GM12874 (cell line): ENCODE measurements at regions not wholly inside any gene's neighbourhood (a gene's known extent, or its start where the extent isn't known, plus 50 kb on each side); places are given as distances from the start of the nearest gene placed in this dataset.

Source experiments
- CTCF ChIP-seq: IDR thresholded peaks from 2 replicates; pipeline ENCODE4 v1.5.1; 2011; ENCODE audit warnings: low read depth, mild to moderate bottlenecking, control low read depth, low read length, moderate library complexity; ENCODE audit not compliant: insufficient read depth

GRCh38 chr10:113348694-113349093 lies 204.2 kb upstream of the HABP2 start:
- TF ChIP-seq CTCF = no peak

DNA sequence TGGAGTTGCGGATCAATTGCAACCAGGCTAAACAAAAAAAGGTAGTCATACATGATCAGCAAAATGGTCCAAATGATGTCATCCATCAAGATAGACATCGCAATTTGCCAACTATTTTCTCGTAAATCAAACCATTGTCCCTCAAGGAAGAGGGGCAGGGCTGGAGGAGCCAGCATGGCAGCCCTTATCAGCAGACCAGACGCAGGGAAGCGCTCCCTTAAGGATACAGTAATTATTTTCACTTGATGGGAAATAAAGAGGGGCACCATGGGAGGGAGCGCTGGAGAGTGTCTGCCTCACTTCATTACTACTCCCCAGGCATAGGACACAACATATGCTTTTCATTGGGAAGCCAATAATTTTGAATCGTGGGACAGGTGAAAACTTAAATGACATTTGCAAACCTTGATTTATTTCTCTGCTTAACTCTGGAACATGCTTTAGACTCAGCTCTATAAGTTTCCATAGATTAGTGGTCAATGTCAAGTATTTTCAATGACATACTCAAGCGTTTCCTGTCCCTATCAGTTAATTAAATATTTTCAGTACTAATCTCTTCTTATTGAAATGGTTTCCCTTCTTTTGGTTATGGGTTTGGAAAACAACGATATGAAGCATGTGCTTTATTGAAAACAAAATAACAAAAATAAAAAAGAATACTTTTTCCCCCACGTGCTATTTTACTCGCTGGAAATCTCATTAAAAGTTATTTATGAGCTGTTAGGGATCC lies 202.4 kb upstream of the HABP2 start:
- no peak for TF ChIP-seq CTCF

- no peak for TF ChIP-seq CTCF
These were observed 198.1 kb upstream of the HABP2 start for GRCh38 chr10:113354711-113355110.

GRCh38 chr10:113356794-113357680 lies 195.8 kb upstream of the HABP2 start:
- TF ChIP-seq CTCF = no peak

DNA sequence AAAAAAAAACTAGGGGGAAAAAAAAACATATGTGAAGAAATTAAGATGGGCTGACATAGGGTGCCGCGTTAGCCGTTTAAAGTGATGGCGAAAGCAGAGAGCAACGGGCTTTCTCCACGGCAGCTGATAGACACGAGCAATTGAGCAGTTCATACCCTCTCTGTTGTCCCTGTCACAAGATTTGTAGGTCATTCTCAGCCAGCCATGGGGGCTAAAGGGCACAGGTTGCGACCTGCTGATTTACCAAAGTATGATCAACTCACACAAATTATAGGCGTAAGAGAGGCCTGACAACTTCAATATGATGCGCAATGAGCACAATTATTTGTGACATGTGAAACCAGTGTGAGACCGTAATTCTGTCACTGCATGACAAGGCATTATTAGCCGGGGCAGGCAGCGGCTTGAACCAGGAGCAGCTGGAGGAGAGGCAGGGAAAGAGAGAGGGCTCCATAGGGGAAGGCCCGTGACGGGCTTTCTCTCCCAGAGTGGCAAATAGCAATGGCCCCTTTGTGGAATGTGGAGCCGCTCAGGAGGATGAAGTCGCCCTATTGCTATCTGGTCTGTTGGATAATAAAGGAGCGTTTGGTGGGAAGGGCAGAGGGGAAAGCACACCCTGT lies 195.1 kb upstream of the HABP2 start:
- no peak for TF ChIP-seq CTCF

GRCh38 chr10:113359655-113360054 lies 193.2 kb upstream of the HABP2 start:
- no peak for TF ChIP-seq CTCF

- no peak for TF ChIP-seq CTCF
These were observed 192.0 kb upstream of the HABP2 start for GRCh38 chr10:113360870-113361269.
